Progenitor cell of endocrine pancreas (in vitro differentiated cells): ENCODE measurements at regions not wholly inside any gene's neighbourhood (a gene's known extent, or its start where the extent isn't known, plus 50 kb on each side); places are given as distances from the start of the nearest gene placed in this dataset.

ENCODE experiments used
- DNase-seq: peaks from one replicate; pipeline ENCODE4 v3.0.0; 2021; ENCODE audit warnings: low spot score; ENCODE audit not compliant: unreplicated experiment
- H3K27ac Mint-ChIP-seq: 2 replicates; pipeline ENCODE4 v1.8.0; 2021; ENCODE audit warnings: mild to moderate bottlenecking, moderate library complexity, mixed read lengths
- H3K27me3 Mint-ChIP-seq: 2 replicates; pipeline ENCODE4 v1.8.0; 2021; ENCODE audit warnings: mixed read lengths
- H3K36me3 Mint-ChIP-seq: 2 replicates; pipeline ENCODE4 v1.8.0; 2022; ENCODE audit warnings: mixed read lengths; ENCODE audit not compliant: insufficient read depth
- H3K4me1 Mint-ChIP-seq: 2 replicates; pipeline ENCODE4 v1.8.0; 2021; ENCODE audit warnings: low read depth, mixed read lengths
- H3K4me3 Mint-ChIP-seq: 2 replicates; pipeline ENCODE4 v1.8.0; 2021; ENCODE audit warnings: low read depth, mild to moderate bottlenecking, moderate library complexity, mixed read lengths
- H3K9me3 Mint-ChIP-seq: 2 replicates; pipeline ENCODE4 v1.8.0; 2021; ENCODE audit warnings: low read depth, mixed read lengths
- TF ChIP-seq, protein P1 (sequence below): fragments of 200-600 bp; sonication (generic); IDR thresholded peaks from one replicate; pipeline ENCODE4 v1.5.0; 2021; ENCODE audit warnings: antibody characterized with exemption, mild to moderate bottlenecking; ENCODE audit not compliant: unreplicated experiment

DNA sequence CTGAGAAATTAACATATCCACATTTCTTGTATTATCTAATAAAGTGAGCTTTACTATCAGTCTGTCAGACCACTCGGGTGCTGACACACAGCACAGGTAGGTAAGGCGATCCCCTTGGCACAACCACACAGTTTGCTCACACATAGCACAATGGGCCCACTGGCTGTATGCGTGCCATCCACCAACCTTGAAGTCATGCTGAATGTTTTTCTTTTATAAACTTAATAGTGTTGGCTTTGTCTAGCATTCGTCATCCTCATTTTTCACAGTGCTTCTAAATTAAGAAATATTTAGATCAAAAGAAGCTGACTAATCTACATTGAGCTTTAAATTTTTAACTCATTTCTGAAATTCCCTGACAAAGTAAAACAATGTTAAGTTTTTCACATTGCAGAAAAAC is 50.0 kb upstream of the PAPOLG start:
- no peak overlapping the region for H3K27ac Mint-ChIP-seq
- DNase-seq = no peak
- H3K4me3 Mint-ChIP-seq = no peak overlapping the region
- no peaks in the 10 kb centered on the region for H3K27me3 Mint-ChIP-seq
- no peaks in the 10 kb centered on the region for H3K36me3 Mint-ChIP-seq
- TF ChIP-seq, protein P1, sequence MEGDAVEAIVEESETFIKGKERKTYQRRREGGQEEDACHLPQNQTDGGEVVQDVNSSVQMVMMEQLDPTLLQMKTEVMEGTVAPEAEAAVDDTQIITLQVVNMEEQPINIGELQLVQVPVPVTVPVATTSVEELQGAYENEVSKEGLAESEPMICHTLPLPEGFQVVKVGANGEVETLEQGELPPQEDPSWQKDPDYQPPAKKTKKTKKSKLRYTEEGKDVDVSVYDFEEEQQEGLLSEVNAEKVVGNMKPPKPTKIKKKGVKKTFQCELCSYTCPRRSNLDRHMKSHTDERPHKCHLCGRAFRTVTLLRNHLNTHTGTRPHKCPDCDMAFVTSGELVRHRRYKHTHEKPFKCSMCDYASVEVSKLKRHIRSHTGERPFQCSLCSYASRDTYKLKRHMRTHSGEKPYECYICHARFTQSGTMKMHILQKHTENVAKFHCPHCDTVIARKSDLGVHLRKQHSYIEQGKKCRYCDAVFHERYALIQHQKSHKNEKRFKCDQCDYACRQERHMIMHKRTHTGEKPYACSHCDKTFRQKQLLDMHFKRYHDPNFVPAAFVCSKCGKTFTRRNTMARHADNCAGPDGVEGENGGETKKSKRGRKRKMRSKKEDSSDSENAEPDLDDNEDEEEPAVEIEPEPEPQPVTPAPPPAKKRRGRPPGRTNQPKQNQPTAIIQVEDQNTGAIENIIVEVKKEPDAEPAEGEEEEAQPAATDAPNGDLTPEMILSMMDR = no peak
- no peaks in the 10 kb centered on the region for H3K9me3 Mint-ChIP-seq
- H3K4me1 Mint-ChIP-seq = peaks cover 6% of the 10 kb centered on the region
